ENCODE measurements at regions not wholly inside any gene's neighbourhood (a gene's known extent, or its start where the extent isn't known, plus 50 kb on each side); places are given as distances from the start of the nearest gene placed in this dataset.

- Histone ChIP-seq H3K4me1 (no peaks in the 10 kb centered on the region), H3K4me3 (no peak overlapping the region), H3K36me3 (no peaks in the 10 kb centered on the region), H3K9me3 (peaks cover 0 to 10% (median 0%) of the 10 kb centered on the region in 12 donors), H3K27ac (no peak overlapping the region), H3K27me3 (no peaks in the 10 kb centered on the region)
- intact Hi-C loops (cut with DNase I), result no loop called here
- 72 to 79% (median 76%) methylated on average over 2 of the region's 2 CpGs for WGBS, 4 donors
- no peak for ATAC-seq
- TF ChIP-seq POLR2A (IDR thresholded peaks at IDR 0.05) (no peak), CTCF (IDR thresholded peaks at IDR 0.05) (no peak)
- no peak for DNase-seq
Observed at GRCh38 chr4:71980976-71981375, 50.8 kb upstream of the NPFFR2 start.

Data from heart left ventricle (tissue), 16 donors.